OCI-LY3 (cell line): ENCODE measurements at regions not wholly inside any gene's neighbourhood (a gene's known extent, or its start where the extent isn't known, plus 50 kb on each side); places are given as distances from the start of the nearest gene placed in this dataset.

Experiments
- EZH2phosphoT487 ChIP-seq: fragments of 200-600 bp; shearing (Covaris generic); IDR thresholded peaks from 2 replicates; pipeline ENCODE4 v1.6.1; 2018; ENCODE audit warnings: antibody characterized with exemption, mixed run types, low read depth
- TF ChIP-seq, protein P1 (sequence below): fragments of 200-600, 300-600 bp; sonication (generic); IDR thresholded peaks from 2 replicates; pipeline ENCODE4 v1.5.1; 2014; ENCODE audit warnings: antibody characterized with exemption, low read length, low read depth

- TF ChIP-seq, protein P1, sequence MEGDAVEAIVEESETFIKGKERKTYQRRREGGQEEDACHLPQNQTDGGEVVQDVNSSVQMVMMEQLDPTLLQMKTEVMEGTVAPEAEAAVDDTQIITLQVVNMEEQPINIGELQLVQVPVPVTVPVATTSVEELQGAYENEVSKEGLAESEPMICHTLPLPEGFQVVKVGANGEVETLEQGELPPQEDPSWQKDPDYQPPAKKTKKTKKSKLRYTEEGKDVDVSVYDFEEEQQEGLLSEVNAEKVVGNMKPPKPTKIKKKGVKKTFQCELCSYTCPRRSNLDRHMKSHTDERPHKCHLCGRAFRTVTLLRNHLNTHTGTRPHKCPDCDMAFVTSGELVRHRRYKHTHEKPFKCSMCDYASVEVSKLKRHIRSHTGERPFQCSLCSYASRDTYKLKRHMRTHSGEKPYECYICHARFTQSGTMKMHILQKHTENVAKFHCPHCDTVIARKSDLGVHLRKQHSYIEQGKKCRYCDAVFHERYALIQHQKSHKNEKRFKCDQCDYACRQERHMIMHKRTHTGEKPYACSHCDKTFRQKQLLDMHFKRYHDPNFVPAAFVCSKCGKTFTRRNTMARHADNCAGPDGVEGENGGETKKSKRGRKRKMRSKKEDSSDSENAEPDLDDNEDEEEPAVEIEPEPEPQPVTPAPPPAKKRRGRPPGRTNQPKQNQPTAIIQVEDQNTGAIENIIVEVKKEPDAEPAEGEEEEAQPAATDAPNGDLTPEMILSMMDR = no peak
- TF ChIP-seq EZH2phosphoT487 = no peak
These were observed 118.6 kb upstream of the KAZN start for GRCh38 chr1:14479865-14480264.
